Nephron (organoid): ENCODE measurements at regions not wholly inside any gene's neighbourhood (a gene's known extent, or its start where the extent isn't known, plus 50 kb on each side); places are given as distances from the start of the nearest gene placed in this dataset.

Experiments
- H3K27ac Mint-ChIP-seq, 3 experiments: 2 replicates each; pipeline ENCODE4 v1.8.0; 2020; ENCODE audit warnings: mixed read lengths in 3 of 3, mild to moderate bottlenecking in 2 of 3, moderate library complexity in 1 of 3
- H3K27me3 Mint-ChIP-seq: 2 replicates; pipeline ENCODE4 v1.8.0; 2021; ENCODE audit warnings: low read depth, mild to moderate bottlenecking, moderate library complexity, mixed read lengths
- H3K36me3 Mint-ChIP-seq: 2 replicates; pipeline ENCODE4 v1.8.0; 2020; ENCODE audit warnings: low read depth, mixed read lengths
- H3K4me1 Mint-ChIP-seq: 2 replicates; pipeline ENCODE4 v1.8.0; 2020; ENCODE audit warnings: mixed read lengths
- H3K4me3 Mint-ChIP-seq, 3 experiments: 2 replicates each; pipeline ENCODE4 v1.8.0; 2020; ENCODE audit warnings: mild to moderate bottlenecking in 3 of 3, mixed read lengths in 3 of 3, moderate library complexity in 2 of 3
- H3K9me3 Mint-ChIP-seq: 2 replicates; pipeline ENCODE4 v1.8.0; 2020; ENCODE audit warnings: mixed read lengths
- CTCF ChIP-seq, 3 experiments: fragments of 200-600 bp; sonication (generic); IDR thresholded peaks; one replicate each; pipeline ENCODE4 v1.5.0; 2021; ENCODE audit warnings: antibody characterized with exemption in 3 of 3; ENCODE audit not compliant: unreplicated experiment in 3 of 3

GRCh38 chr4:54371173-54371572 lies 142.1 kb downstream of the PDGFRA start:
- H3K27me3 Mint-ChIP-seq, result peaks cover 6% of the 10 kb centered on the region
- H3K27ac Mint-ChIP-seq, result no peak overlapping the region
- no peaks in the 10 kb centered on the region for H3K9me3 Mint-ChIP-seq
- H3K4me1 Mint-ChIP-seq, result peaks cover 25% of the 10 kb centered on the region
- H3K4me3 Mint-ChIP-seq, result no peak overlapping the region
- H3K36me3 Mint-ChIP-seq, result no peaks in the 10 kb centered on the region
- TF ChIP-seq CTCF (IDR thresholded peaks at IDR 0.05; ENCODE audit: unreplicated experiment in 3 of 3), result no peak

GRCh38 chr4:54372951-54373350 lies 143.9 kb downstream of the PDGFRA start:
- H3K4me3 Mint-ChIP-seq, result no peak overlapping the region
- no peak overlapping the region for H3K27ac Mint-ChIP-seq
- peaks cover 6% of the 10 kb centered on the region for H3K27me3 Mint-ChIP-seq
- no peaks in the 10 kb centered on the region for H3K36me3 Mint-ChIP-seq
- TF ChIP-seq CTCF (IDR thresholded peaks at IDR 0.05; ENCODE audit: unreplicated experiment in 3 of 3), result no peak
- H3K4me1 Mint-ChIP-seq, result peaks cover 15% of the 10 kb centered on the region
- H3K9me3 Mint-ChIP-seq, result no peaks in the 10 kb centered on the region

- peaks cover 6% of the 10 kb centered on the region for H3K27me3 Mint-ChIP-seq
- peaks cover 6% of the 10 kb centered on the region for H3K4me1 Mint-ChIP-seq
- H3K9me3 Mint-ChIP-seq, result no peaks in the 10 kb centered on the region
- H3K27ac Mint-ChIP-seq, result peak overlapping the region in 1 of 3 experiments; percentile 7
- H3K36me3 Mint-ChIP-seq, result no peaks in the 10 kb centered on the region
- H3K4me3 Mint-ChIP-seq, result no peak overlapping the region
- TF ChIP-seq CTCF (IDR thresholded peaks at IDR 0.05; ENCODE audit: unreplicated experiment in 3 of 3), result no peak
Measured at GRCh38 chr4:54373718-54374210, 144.7 kb downstream of the PDGFRA start.

GRCh38 chr4:54378461-54378860 lies 149.4 kb downstream of the PDGFRA start:
- H3K9me3 Mint-ChIP-seq, result no peaks in the 10 kb centered on the region

GRCh38 chr4:54384152-54384551 lies 155.1 kb downstream of the PDGFRA start:
- no peak for TF ChIP-seq CTCF (IDR thresholded peaks at IDR 0.05; ENCODE audit: unreplicated experiment in 3 of 3)
- peaks cover 3% of the 10 kb centered on the region for H3K27me3 Mint-ChIP-seq
- H3K27ac Mint-ChIP-seq, result peak overlapping the region in 1 of 3 experiments; percentile 2
- H3K9me3 Mint-ChIP-seq, result peaks cover 9% of the 10 kb centered on the region
- H3K4me1 Mint-ChIP-seq, result peaks cover 7% of the 10 kb centered on the region
- H3K36me3 Mint-ChIP-seq, result no peaks in the 10 kb centered on the region
- H3K4me3 Mint-ChIP-seq, result no peak overlapping the region

More at GRCh38 chr4:54378461-54378860, 149.4 kb downstream of the PDGFRA start:
- Mint-ChIP-seq H3K27me3 (peaks cover 6% of the 10 kb centered on the region), H3K36me3 (no peaks in the 10 kb centered on the region), H3K4me3 (no peak overlapping the region), H3K27ac (no peak overlapping the region), H3K4me1 (peaks cover 7% of the 10 kb centered on the region)
- no peak for TF ChIP-seq CTCF (IDR thresholded peaks at IDR 0.05; ENCODE audit: unreplicated experiment in 3 of 3)

- peaks cover 7% of the 10 kb centered on the region for H3K4me1 Mint-ChIP-seq
- H3K27me3 Mint-ChIP-seq, result peaks cover 3% of the 10 kb centered on the region
- H3K9me3 Mint-ChIP-seq, result peaks cover 9% of the 10 kb centered on the region
- H3K36me3 Mint-ChIP-seq, result no peaks in the 10 kb centered on the region
- TF ChIP-seq CTCF (IDR thresholded peaks at IDR 0.05; ENCODE audit: unreplicated experiment in 3 of 3), result peak in 1 of 3 experiments; percentile 33
- H3K4me3 Mint-ChIP-seq, result no peak overlapping the region
- H3K27ac Mint-ChIP-seq, result peak overlapping the region in 1 of 3 experiments; percentile 2
Measured at GRCh38 chr4:54384563-54384962, 155.5 kb downstream of the PDGFRA start.
